GM23338 (cell line): ENCODE measurements at regions not wholly inside any gene's neighbourhood (a gene's known extent, or its start where the extent isn't known, plus 50 kb on each side); places are given as distances from the start of the nearest gene placed in this dataset.
"Not testable (repeated sequence)": the region's sequence is repeated elsewhere in the genome, so short reads cannot be mapped to it uniquely, and the experiment has no call there.

Experiments
- ATAC-seq: fragments of 200-7000 bp; cut with Tn5 transposase; 3 replicates; pipeline ENCODE4 v1.9.1; 2020
- DNase-seq: peaks from one replicate; pipeline ENCODE4 v3.0.0-alpha.2; 2015; ENCODE audit warnings: low spot score
- H2AFZ ChIP-seq: fragments of 200-600 bp; sonication (generic); 2 replicates; pipeline ENCODE4 v1.8.0; 2016; ENCODE audit warnings: antibody characterized with exemption, mild to moderate bottlenecking, moderate library complexity
- H3F3A ChIP-seq: fragments of 200-600 bp; sonication (generic); replicated peaks from 2 replicates; pipeline ENCODE4 v1.8.0; 2017; ENCODE audit warnings: antibody characterized with exemption, mixed run types, low read depth
- H3K27ac ChIP-seq: fragments of 200-600 bp; sonication (generic); 2 replicates; pipeline ENCODE4 v1.6.1; 2016; ENCODE audit warnings: low read depth
- H3K27me3 ChIP-seq: fragments of 200-600 bp; sonication (generic); 2 replicates; pipeline ENCODE4 v1.8.0; 2016; ENCODE audit warnings: mild to moderate bottlenecking, mixed run types, moderate library complexity; ENCODE audit not compliant: insufficient read depth
- H3K36me3 ChIP-seq: fragments of 200-600 bp; sonication (generic); 2 replicates; pipeline ENCODE4 v1.8.0; 2016; ENCODE audit warnings: mild to moderate bottlenecking; ENCODE audit not compliant: insufficient read depth
- H3K4me1 ChIP-seq: fragments of 200-600 bp; sonication (generic); 2 replicates; pipeline ENCODE4 v1.8.0; 2016; ENCODE audit warnings: mild to moderate bottlenecking, moderate library complexity; ENCODE audit not compliant: insufficient read depth
- H3K4me2 ChIP-seq: fragments of 200-600 bp; sonication (generic); 2 replicates; pipeline ENCODE4 v1.7.1; 2017; ENCODE audit warnings: mixed run types
- H3K4me3 ChIP-seq: fragments of 200-600 bp; sonication (generic); 2 replicates; pipeline ENCODE4 v1.6.1; 2016; ENCODE audit warnings: mixed run types
- H3K79me2 ChIP-seq: fragments of 200-600 bp; sonication (generic); replicated peaks from 2 replicates; pipeline ENCODE4 v1.8.0; 2017; ENCODE audit warnings: mild to moderate bottlenecking; ENCODE audit not compliant: insufficient read depth
- H3K9me2 ChIP-seq: fragments of 200-600 bp; sonication (generic); 2 replicates; pipeline ENCODE4 v1.8.0; 2017; ENCODE audit not compliant: insufficient read depth
- H4K20me1 ChIP-seq: fragments of 200-600 bp; sonication (generic); replicated peaks from 2 replicates; pipeline ENCODE4 v1.8.0; 2017; ENCODE audit warnings: mild to moderate bottlenecking; ENCODE audit not compliant: insufficient read depth
- H3K27ac Mint-ChIP-seq: 2 replicates; pipeline ENCODE4 v1.8.0; 2020; ENCODE audit warnings: inconsistent platforms, mild to moderate bottlenecking, moderate library complexity, mixed read lengths
- H3K27me3 Mint-ChIP-seq: 3 replicates; pipeline ENCODE4 v1.8.0; 2022; ENCODE audit warnings: low read depth, mild to moderate bottlenecking, moderate library complexity, mixed read lengths, inconsistent platforms; ENCODE audit not compliant: insufficient read depth, poor library complexity
- H3K36me3 Mint-ChIP-seq: 3 replicates; pipeline ENCODE4 v1.8.0; 2021; ENCODE audit warnings: low read depth, mild to moderate bottlenecking, inconsistent platforms, moderate library complexity, mixed read lengths
- H3K4me1 Mint-ChIP-seq: 3 replicates; pipeline ENCODE4 v1.8.0; 2020; ENCODE audit warnings: mild to moderate bottlenecking, inconsistent platforms, mixed read lengths
- H3K4me3 Mint-ChIP-seq: 3 replicates; pipeline ENCODE4 v1.8.0; 2021; ENCODE audit warnings: moderate library complexity, mild to moderate bottlenecking, inconsistent platforms, mixed read lengths
- H3K9me3 Mint-ChIP-seq: 3 replicates; pipeline ENCODE4 v1.8.0; 2020; ENCODE audit warnings: moderate library complexity, mild to moderate bottlenecking, inconsistent platforms, mixed read lengths
- CTCF ChIP-seq, 2 experiments: fragments of 200-600 bp in 1 of 2; sonication (generic) in 1 of 2; conservative IDR thresholded peaks; 2 replicates each; pipeline versions ENCODE4 v1.5.1 to v1.6.1; 2016 to 2017; ENCODE audit warnings: antibody characterized with exemption in 2 of 2, low read depth in 2 of 2, mild to moderate bottlenecking in 2 of 2, moderate library complexity in 1 of 2
- EZH2 ChIP-seq: fragments of 200-600 bp; sonication (generic); IDR thresholded peaks from one replicate; pipeline ENCODE4 v1.8.0; 2017; ENCODE audit warnings: antibody characterized with exemption, mild to moderate bottlenecking, low read depth; ENCODE audit not compliant: unreplicated experiment
- EZH2phosphoT487 ChIP-seq: fragments of 200-600 bp; sonication (generic); IDR thresholded peaks from one replicate; pipeline ENCODE4 v1.8.1; 2018; ENCODE audit warnings: antibody characterized with exemption; ENCODE audit not compliant: unreplicated experiment
- NANOG ChIP-seq: IDR thresholded peaks from 2 replicates; pipeline ENCODE4 v1.6.1; 2016; ENCODE audit warnings: antibody characterized with exemption, borderline replicate concordance
- REST ChIP-seq: IDR thresholded peaks from one replicate; pipeline ENCODE4 v1.6.1; 2018; ENCODE audit warnings: antibody characterized with exemption; ENCODE audit not compliant: unreplicated experiment
- ZNF114 ChIP-seq: fragments of 250-450 bp; sonication (Bioruptor Pico); IDR thresholded peaks from 2 replicates; pipeline ENCODE4 v1.5.0; 2020; ENCODE audit warnings: mild to moderate bottlenecking, moderate library complexity
- ZNF331 ChIP-seq: fragments of 250-450 bp; sonication (Bioruptor Pico); IDR thresholded peaks from 2 replicates; pipeline ENCODE4 v1.5.0; 2020; ENCODE audit warnings: low read depth, mild to moderate bottlenecking, moderate library complexity
- ZNF462 ChIP-seq: fragments of 250-450 bp; sonication (Bioruptor Pico); IDR thresholded peaks from 2 replicates; pipeline ENCODE4 v1.5.0; 2020; ENCODE audit warnings: mild to moderate bottlenecking, moderate library complexity

- TF ChIP-seq ZNF331 (no peak), CTCF (conservative IDR thresholded peaks at IDR 0.05; ENCODE audit: low read depth in 2 of 2) (no peak), EZH2phosphoT487 (no peak), ZNF114 (CRISPR knock-in tag) (no peak)
Measured at GRCh38 chr18:14971461-14972185, 223.7 kb downstream of the ANKRD30B start (continued).

- not testable (repeated sequence) for H3K27ac Mint-ChIP-seq, H3K9me2 ChIP-seq, H3K4me3 ChIP-seq, H3F3A ChIP-seq, DNase-seq, H3K4me1 ChIP-seq, H3K36me3 ChIP-seq, H3K36me3 Mint-ChIP-seq, H3K4me3 Mint-ChIP-seq, H4K20me1 ChIP-seq, ATAC-seq, H3K79me2 ChIP-seq, H3K27ac ChIP-seq, H3K27me3 ChIP-seq, H2AFZ ChIP-seq, H3K4me2 ChIP-seq
- H3K9me3 Mint-ChIP-seq = peaks cover 91% of the 10 kb centered on the region
- H3K4me1 Mint-ChIP-seq = peaks cover 12% of the 10 kb centered on the region
- peaks cover 12% of the 10 kb centered on the region for H3K27me3 Mint-ChIP-seq
Measured at GRCh38 chr18:14973421-14973820, 225.4 kb downstream of the ANKRD30B start.

- H3K27ac Mint-ChIP-seq = no peak overlapping the region
- DNase-seq (no peak), ATAC-seq (no peak)
- Histone ChIP-seq H3K79me2 (no peaks in the 10 kb centered on the region), H3K27ac (no peak overlapping the region), H3K36me3 (no peaks in the 10 kb centered on the region), H3K4me3 (no peak overlapping the region), H3K9me2 (no peaks in the 10 kb centered on the region), H2AFZ (no peak overlapping the region), H3K4me1 (no peaks in the 10 kb centered on the region), H3K4me2 (no peak overlapping the region), H4K20me1 (no peaks in the 10 kb centered on the region), H3F3A (no peaks in the 10 kb centered on the region), H3K27me3 (no peaks in the 10 kb centered on the region)
- H3K4me1 Mint-ChIP-seq = peaks cover 11% of the 10 kb centered on the region
- H3K4me3 Mint-ChIP-seq = no peak overlapping the region
- H3K9me3 Mint-ChIP-seq = peaks cover 94% of the 10 kb centered on the region
- H3K27me3 Mint-ChIP-seq = peaks cover 12% of the 10 kb centered on the region
- H3K36me3 Mint-ChIP-seq = peaks cover 7% of the 10 kb centered on the region
- TF ChIP-seq ZNF114 (CRISPR knock-in tag) (no peak), EZH2 (no peak), NANOG (no peak), REST (no peak), ZNF462 (no peak), EZH2phosphoT487 (no peak)
Measured at GRCh38 chr18:14974088-14974487, 226.1 kb downstream of the ANKRD30B start.
